SJSA1 (cell line): ENCODE measurements at regions not wholly inside any gene's neighbourhood (a gene's known extent, or its start where the extent isn't known, plus 50 kb on each side); places are given as distances from the start of the nearest gene placed in this dataset.
"Not testable (repeated sequence)": the region's sequence is repeated elsewhere in the genome, so short reads cannot be mapped to it uniquely, and the experiment has no call there.

Source experiments
- DNase-seq, 2 experiments: peaks; one replicate each; pipeline ENCODE4 v3.0.0-alpha.2; 2015 to 2020; ENCODE audit warnings: low spot score in 2 of 2, low read depth in 1 of 2
- H3K27ac ChIP-seq: fragments of 250-450 bp; sonication (Bioruptor Pico); 2 replicates; pipeline ENCODE4 v1.5.1; 2020; ENCODE audit warnings: mild to moderate bottlenecking, moderate library complexity
- H3K27me3 ChIP-seq: fragments of 250-450 bp; sonication (Bioruptor Pico); replicated peaks from 2 replicates; pipeline ENCODE4 v1.5.1; 2020; ENCODE audit warnings: mild to moderate bottlenecking, moderate library complexity
- H3K36me3 ChIP-seq: fragments of 250-450 bp; sonication (Bioruptor Pico); 2 replicates; pipeline ENCODE4 v1.5.1; 2020; ENCODE audit warnings: mild to moderate bottlenecking
- H3K4me1 ChIP-seq: fragments of 250-450 bp; sonication (Bioruptor Pico); replicated peaks from 2 replicates; pipeline ENCODE4 v1.6.1; 2021; ENCODE audit warnings: mild to moderate bottlenecking
- H3K4me3 ChIP-seq: fragments of 250-450 bp; sonication (Bioruptor Pico); 2 replicates; pipeline ENCODE4 v1.5.1; 2020; ENCODE audit warnings: mild to moderate bottlenecking
- H3K9me3 ChIP-seq: fragments of 250-450 bp; sonication (Bioruptor Pico); replicated peaks from 2 replicates; pipeline ENCODE4 v1.5.1; 2020; ENCODE audit warnings: mild to moderate bottlenecking

DNA sequence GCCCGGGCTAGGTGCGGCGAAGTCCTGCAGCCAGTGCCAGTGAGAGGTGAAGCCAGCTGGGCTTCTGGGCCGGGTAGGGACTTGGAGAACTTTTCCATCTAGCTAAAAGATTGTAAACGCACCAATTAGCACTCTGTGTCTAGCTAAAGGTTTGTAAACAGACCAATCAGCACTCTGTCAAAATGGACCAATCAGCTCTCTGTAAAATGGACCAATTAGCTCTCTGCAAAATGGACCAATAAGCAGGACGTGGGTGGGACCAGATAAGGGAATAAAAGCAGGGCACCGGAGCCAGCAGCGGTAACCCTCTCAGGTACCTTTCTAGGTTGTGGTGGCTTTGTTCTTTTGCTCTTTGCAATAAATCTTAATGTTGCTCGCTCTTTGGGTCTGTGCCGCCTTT lies 195.1 kb downstream of the ANKRD30BL start:
- not testable (repeated sequence) for H3K27ac ChIP-seq, H3K4me1 ChIP-seq, DNase-seq, H3K9me3 ChIP-seq, H3K36me3 ChIP-seq, H3K4me3 ChIP-seq, H3K27me3 ChIP-seq

DNA sequence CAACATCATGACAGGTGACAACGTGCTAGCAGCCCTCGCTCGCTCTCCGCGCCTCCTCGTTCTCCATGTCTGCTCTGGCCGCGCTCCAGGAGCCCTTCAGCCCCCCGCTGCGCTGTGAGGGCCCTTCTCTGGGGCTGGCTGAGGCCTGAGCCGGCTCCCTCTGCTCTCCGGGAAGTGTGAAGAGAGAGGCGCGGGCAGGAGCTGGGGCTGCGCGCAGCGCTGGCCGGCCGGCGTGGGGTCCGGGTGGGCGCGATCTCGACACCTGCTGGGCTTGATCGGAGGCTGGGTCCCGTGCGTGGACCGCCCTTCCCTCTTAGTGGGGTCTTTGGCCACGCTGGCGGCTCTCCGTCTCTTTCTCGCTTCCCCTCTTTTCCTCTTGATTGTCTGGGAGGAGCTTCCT lies 195.5 kb downstream of the ANKRD30BL start:
- Histone ChIP-seq H3K27me3 (no peaks in the 10 kb centered on the region), H3K27ac (no peak overlapping the region), H3K4me3 (no peak overlapping the region), H3K36me3 (no peaks in the 10 kb centered on the region), H3K4me1 (no peaks in the 10 kb centered on the region), H3K9me3 (no peaks in the 10 kb centered on the region)
- no peak for DNase-seq

DNA sequence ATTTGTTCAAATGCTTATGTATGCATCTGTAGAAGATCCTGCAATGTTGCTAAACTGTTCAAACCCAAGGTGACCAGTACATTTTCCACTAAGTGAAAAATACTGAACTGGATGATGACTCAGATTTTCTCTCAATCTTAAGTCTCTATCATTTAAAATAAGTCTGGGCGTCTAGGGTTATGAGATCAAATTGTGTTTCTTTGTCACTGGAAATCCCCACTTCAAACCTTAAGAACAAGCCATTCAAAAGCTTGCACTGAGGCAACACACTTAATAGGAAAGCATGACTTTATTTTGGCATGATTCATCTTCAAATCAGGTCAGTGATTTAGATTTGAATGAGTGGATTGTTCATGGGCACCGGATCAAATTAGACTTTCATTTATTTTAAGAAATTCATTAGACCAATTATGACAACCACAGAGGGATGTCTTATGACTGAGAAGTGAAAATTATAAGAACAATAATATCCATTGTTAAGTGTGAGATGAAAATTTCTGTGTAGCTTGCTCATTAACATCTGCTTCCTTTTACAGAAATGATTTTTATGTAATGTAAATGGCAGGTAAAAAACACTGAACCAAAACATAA lies 203.6 kb downstream of the ANKRD30BL start:
- H3K4me1 ChIP-seq, H3K36me3 ChIP-seq, H3K9me3 ChIP-seq, H3K4me3 ChIP-seq, H3K27ac ChIP-seq, H3K27me3 ChIP-seq, DNase-seq: not testable (repeated sequence)

DNA sequence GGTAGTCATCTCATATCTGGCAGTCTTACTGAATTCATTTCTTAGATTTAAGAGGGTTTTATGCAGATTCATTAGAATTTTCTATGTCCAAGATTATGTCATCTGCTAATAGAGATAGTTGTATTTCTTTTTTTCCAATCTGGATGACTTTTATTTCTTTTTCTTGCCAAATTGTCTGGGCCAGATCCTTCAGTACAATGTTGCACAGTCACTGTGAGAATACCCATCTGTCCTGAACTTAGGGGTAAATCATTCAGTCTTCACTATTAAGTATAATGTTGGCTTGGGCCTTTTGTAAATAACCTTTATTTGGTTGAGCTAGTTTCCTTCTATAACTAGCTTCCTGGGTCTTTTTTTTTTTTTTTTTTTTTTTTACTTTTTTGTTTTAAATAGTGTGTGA lies 213.1 kb downstream of the ANKRD30BL start:
- not testable (repeated sequence) for H3K4me3 ChIP-seq

DNA sequence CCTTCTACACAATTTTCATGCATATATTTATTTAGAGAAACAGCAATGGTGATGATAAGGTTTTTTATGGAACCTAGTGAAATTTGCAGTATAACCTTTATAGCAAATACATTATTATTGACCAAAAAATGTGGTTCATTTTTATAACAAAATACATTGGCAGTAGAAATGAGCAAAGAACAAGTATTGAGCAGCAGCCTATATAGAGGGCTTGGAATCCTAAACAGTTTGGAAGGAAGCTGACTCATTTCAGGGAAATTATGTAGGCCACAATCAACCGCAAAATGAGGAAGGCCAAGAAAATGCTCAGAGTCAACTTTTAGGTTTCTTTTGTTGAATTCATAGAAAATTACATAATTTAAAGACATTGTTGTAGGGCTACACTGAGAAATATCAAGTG lies 238.5 kb downstream of the ANKRD30BL start:
- not testable (repeated sequence) for H3K9me3 ChIP-seq, H3K4me1 ChIP-seq, DNase-seq, H3K4me3 ChIP-seq, H3K36me3 ChIP-seq, H3K27me3 ChIP-seq, H3K27ac ChIP-seq

More for the DNA sequence above, 213.1 kb downstream of the ANKRD30BL start:
- not testable (repeated sequence) for H3K27ac ChIP-seq, H3K4me1 ChIP-seq, H3K27me3 ChIP-seq, DNase-seq, H3K9me3 ChIP-seq, H3K36me3 ChIP-seq

DNA sequence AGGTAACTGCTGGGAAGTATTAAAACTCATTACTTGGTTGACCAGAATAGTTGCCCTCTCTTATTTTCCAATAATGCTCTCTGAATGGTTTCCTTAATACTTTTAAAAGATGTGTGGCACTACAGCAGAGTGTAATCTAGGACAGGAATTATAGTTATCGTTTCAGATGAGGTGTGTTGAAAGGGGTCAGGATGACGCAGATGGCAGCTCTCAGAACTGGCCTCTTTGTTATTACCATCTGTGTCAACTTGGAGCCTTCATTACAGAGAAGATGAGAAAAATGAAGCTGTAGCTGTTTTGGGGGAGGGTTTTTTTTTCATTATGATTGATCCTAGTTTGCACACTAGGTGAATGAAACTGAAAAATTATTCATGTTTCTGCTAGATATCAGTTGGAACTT lies 238.9 kb downstream of the ANKRD30BL start:
- H3K4me3 ChIP-seq, H3K36me3 ChIP-seq, H3K27me3 ChIP-seq, DNase-seq, H3K4me1 ChIP-seq, H3K9me3 ChIP-seq, H3K27ac ChIP-seq: not testable (repeated sequence)
